Stimulated activated CD4-positive, alpha-beta T cell treated with anti-CD3 and anti-CD28 coated beads, Interleukin-15, amount 100 ng/mL, for 24 hours (primary cell): ENCODE measurements at regions not wholly inside any gene's neighbourhood (a gene's known extent, or its start where the extent isn't known, plus 50 kb on each side); places are given as distances from the start of the nearest gene placed in this dataset.
"Not testable (repeated sequence)": the region's sequence is repeated elsewhere in the genome, so short reads cannot be mapped to it uniquely, and the experiment has no call there.

Experiments
- DNase-seq: peaks from one replicate; pipeline ENCODE4 v3.0.0-alpha.2; 2020

- DNase-seq: no peak
These were observed 340.8 kb downstream of the NUP35 start for GRCh38 chr2:183465048-183465447.

DNA sequence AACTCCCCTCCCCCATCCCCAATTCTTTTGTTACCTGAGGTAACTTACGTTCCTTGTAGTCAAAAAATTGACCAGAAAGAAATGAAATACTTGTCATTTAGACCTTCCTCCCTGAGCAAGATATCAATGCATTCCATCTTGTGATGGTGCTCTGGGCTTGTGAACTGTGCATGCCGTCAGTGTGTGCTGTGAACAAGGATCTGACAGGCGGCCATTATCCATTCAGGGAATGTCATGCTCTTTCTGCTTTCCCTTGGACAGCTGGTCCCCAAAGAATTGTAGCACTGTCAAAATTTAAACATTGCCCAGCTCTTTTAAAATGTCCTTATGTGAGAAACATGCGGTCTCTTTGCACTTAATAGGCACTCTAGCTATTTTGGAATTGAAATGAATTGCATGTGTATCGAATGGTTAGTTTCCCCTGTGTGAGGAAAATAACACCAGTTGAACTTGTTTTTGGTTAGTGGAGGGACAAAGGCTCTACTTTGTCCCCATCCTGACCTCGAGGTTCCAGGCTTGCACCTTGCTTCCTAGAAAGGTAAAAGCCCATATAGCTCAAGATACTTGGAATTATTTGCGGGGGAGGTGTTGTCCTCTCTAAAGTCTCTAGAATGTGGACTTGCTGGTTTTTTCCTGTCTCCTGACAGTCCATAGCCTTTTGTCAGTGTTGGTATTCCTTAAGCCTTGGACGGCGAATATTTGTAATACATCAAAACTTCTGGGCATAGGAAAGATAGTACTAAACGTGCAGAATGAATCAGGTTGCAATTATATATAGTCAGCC, 350.9 kb downstream of the NUP35 start:
- DNase-seq: no peak

GRCh38 chr2:183476490-183476889, 352.2 kb downstream of the NUP35 start:
- DNase-seq: no peak

DNA sequence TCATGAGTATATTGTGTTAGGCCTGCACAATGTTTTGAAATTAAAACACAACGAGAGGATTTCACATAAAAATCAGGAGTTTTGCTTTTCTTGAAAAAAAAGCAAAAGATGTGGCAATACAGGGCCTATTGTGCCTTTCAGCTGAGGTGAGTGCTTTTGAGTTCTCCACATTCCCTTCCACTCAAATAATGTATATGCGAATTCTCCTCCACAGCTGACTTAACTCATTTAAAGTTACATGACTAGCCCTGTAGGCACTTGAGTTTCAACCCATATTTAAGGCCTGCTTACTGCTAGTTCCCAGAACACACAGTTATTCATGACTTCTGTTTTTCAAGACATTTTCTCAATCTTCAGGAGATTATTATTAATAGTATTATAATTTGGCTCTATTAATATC, 353.1 kb downstream of the NUP35 start:
- no peak for DNase-seq

DNA sequence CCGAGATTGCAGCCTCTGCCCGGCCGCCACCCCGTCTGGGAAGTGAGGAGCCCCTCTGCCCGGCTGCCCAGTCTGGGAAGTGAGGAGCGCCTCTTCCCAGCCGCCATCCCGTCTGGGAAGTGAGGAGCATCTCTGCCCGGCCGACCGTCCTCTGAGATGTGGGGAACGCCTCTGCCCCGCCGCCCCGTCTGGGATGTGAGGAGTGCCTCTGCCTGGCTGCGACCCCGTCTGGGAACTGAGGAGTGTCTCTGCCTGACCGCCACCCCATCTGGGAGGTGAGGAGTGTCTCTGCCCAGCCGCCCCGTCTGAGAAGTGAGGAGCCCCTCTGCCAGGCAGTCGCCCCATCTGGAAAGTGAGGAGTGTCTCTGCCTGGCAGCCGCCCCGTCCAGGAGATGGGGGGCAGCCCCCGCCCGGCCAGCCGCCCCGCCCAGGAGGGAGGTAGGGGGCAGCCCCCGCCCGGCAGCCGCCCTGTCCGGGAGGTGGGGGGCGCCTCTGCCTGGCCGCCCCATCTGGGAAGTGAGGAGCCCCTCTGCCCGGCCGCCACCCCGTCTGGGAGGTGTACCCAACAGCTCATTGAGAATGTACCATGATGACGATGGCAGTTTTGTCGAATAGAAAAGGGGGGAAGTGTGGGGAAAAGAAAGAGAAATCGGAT, 354.8 kb downstream of the NUP35 start:
- DNase-seq: not testable (repeated sequence)

DNA sequence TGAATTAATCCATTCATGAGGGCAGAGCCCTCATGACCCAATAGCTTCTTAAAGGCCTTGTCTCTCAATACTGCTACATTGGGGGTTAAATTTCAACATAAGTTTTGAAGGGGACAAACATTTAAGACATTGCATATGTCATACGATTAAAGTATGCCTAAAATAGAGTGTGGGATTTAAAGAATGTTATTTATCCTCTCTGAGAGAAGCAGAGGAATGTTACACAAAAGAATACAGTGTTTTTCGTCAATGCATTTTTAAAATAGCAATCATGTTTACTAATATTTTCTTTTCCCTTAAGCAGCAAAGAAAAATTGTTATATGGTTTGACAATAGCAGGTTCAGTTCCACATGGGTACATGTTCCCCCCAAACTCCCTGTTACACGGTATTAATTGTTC, 363.1 kb downstream of the NUP35 start:
- no peak for DNase-seq

DNA sequence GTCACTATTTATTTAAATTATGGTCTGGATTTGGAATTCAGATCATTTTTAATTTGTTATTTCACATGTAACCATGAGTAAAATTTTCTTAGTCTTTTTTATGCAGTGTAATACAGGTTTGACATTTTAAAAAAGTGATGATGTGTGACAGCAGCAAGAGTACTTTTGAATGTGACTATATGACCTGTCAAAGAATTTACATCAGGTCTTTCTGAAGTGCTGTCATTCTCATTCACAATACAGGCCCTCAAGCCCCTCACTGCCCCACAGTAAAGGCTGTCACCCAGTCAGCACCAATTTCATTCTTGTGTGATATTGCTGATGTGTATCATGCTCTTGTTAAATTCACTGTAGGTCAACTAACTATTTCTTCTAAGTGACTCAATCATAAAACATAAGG, 364.2 kb downstream of the NUP35 start:
- DNase-seq: no peak

DNA sequence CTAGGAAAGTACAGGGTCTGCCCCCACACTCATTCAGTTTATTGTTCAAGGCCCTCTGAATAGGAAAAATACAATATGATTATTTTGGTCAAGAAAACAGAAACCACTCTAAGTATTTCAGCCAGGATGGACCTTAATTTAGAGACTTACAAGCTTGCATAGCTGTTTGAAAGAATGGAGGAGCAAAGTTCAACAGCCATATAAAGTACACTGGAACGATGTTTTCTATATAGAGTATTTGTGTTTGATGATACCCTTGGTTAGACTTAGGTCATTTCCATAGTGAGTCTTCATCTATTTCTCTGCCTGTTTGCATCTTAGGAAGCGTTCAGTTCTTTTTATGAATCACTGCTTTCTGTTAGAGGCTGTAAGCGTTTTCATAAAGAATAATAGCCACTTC, 366.2 kb downstream of the NUP35 start:
- DNase-seq: no peak

- DNase-seq: no peak
These were observed 366.7 kb downstream of the NUP35 start for GRCh38 chr2:183490914-183491313.

DNA sequence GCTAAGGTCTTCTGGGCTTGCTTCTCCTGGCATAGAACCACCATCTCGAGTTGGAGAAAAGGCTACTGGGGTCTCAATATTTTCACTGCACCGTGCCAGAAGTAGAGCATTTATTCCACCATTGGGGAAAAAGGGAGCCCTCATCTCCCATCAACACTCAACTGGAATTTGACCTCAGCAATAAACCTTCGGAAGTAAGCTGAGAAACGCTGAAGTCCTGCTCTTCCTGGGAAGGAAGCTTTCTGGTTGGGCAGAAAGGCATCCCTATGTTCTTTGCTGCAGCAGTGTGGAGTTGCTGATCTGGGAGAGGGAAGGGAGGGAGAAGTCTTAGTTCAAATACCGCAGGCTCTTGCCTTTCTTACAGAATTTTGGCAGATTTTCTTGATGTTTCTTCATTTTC, 368.8 kb downstream of the NUP35 start:
- no peak for DNase-seq

DNA sequence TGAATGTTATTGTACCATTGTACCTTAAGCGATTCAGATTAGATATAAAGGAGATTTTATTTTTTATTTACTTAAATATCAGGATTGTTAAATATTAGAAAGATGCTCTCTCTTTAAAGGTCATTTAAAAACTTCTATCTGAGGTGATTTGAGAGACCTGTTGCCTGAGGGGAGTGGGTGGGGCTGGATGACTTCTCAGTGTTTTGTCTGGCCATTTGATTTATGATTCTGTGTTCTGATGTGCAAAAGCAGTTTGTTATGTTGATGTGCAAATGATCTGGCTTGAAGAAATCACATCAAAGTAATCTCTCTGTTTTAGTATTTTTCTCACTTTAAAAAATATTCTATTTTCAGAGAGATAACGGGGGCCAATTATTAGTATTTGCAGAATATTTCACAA, 370.8 kb downstream of the NUP35 start:
- no peak for DNase-seq

DNA sequence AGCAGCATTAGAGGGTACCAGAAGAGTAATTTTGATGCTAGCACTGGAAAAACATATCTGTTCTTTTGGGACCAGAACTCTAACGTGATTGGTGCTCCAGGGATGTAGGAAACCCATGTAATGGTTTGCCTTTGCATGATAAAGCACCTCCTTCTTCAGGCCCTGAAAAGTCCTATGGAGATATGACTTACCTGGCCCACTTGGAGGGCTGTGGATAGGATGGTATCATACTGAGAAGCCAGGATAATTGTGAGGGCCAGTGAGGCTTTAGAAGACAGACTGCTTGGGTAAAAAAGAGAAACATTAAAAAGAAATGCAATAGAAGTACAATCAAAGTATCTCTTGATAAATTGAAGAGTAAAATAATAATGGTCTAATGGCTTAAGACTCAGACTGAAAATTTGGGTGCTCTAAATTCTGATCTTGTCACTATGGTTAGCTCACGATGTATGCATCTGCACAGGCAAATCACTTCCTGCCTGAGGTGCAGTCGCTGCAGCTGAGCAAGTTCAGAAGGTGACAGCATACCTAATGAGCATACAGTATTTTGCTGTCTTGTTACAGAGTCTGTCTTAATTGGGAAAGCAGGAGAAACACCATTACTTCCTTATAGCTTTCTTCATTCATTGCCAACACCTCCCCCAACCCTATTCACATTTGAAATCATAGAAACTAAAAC, 371.5 kb downstream of the NUP35 start:
- no peak for DNase-seq

- DNase-seq: no peak
These were observed 373.6 kb downstream of the NUP35 start for GRCh38 chr2:183497861-183498260.

DNA sequence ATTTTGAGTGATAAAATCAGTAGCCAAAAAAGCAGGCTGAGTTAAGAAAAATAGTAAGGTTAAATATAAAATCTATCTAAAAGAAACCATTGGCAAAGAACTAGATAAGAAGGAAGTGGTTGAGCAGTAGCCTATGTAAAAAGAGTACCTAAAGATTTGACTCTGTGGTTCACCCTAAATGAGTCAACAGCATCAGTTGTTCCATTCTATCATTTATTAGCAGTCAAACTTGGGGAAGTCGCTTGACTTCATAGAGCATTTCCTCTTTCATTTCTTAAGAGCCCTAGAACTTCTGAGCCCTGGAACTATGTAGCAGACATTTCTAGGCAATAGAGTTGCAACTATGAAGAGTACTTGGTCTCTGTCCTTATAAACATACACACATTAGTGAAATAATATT, 381.7 kb downstream of the NUP35 start:
- DNase-seq: no peak

DNA sequence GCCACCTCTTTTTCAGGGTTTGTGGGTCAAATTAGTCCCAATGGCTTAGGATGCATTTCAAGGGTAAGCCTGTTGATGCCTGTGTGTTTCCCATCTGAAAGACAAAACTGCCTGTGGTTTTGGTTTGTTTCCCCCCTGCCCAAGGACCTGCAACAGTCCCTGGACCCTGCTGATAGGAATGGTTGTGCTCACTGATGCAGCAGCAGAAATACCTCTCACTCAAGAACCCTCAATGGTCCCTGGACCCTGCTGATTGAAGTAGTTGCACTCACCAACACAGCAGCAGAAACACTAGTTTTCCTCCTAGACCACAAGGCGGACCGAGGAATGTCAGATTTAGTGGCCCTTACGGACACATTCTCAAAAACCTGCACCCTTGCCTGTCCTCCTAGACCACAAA, 386.9 kb downstream of the NUP35 start:
- DNase-seq: no peak

DNA sequence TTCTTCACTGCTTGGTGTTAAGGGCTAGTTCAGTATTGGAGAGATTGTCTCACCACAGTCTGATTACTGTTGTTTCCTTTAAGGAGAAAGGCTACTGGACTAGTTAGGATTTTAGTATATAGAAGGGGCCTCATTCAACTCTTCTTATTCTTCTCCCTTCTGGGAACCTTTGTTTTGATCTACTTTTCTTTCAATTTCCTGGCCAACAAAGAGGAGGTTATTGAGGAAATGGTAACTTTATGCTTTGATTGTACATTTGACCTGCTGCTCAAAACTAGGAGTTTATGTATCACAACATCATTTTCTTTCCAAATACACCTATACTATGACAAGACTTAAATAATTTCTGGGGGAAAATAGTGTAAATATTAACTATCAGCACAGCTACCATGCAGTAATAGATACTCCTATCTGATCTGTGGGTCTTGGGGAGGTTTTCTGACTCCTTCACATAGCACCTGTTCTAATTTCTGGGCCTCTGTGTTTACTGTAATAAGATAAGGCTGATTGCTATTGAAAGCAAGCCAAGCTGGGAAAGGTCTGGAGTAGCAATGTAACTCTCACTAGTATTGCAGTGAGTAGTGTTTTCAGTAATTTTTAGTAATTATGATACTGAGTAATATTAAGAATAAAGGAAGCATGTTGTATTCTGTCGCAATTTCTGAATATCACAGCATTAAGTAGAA, 395.3 kb downstream of the NUP35 start:
- no peak for DNase-seq

DNA sequence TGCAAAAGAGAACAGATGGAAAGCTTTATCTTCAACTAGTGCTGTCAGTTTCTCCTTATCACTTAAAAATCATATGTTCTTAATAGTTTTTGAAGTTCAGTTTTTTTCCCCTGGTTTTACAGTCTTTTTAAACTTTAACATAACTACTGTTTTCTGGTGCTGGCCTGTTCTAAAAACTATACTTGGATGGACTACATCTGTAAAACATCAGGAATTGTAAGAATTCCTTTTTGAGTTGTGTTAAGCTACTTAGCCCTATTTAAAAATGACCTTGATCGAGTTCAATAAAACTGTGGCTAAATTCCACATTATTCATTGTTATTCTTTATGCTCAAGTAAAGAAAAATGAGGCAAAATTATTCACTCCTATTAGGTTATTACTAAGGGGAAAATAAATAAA, 397.7 kb downstream of the NUP35 start:
- no peak for DNase-seq

GRCh38 chr2:183522489-183523266, 398.4 kb downstream of the NUP35 start:
- DNase-seq: no peak

DNA sequence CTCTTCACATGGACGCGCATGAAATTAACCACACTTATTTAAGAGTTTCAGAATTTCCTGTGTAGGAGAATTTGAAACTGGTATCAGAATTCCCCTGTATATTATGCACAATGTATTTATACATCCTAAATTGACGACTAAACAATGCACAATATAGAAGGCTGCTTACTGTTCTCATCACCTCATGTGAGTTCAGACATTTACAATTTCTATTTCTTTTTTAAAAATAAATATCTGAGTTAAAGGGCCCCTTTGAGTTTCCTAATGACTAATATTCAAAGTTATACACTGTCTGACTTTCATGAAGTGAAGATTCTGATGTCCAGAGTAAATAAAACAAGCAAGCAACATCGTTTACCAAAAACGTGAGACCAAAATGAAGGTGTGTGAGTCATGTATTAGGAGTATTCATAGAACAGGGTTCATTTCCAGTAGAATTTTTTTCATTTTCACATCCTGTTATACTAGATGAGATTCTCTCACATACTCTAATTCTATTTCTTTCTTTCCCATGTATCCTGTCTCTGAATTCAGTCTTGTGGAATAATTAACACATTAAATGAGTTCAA, 406.2 kb downstream of the NUP35 start:
- DNase-seq: no peak

- no peak for DNase-seq
These were observed 408.3 kb downstream of the NUP35 start for GRCh38 chr2:183532514-183532913.

- no peak for DNase-seq
These were observed 408.8 kb downstream of the NUP35 start for GRCh38 chr2:183533021-183533420.

GRCh38 chr2:183536290-183536689, 412.0 kb downstream of the NUP35 start:
- DNase-seq: no peak
